ENCODE measurements at regions not wholly inside any gene's neighbourhood (a gene's known extent, or its start where the extent isn't known, plus 50 kb on each side); places are given as distances from the start of the nearest gene placed in this dataset.
A peak's percentile ranks its signal among the peaks of the same experiment; 100 is the strongest.

GRCh38 chr4:178198691-178199090 lies 756.5 kb upstream of the AGA start:
- Histone ChIP-seq H2AK5ac (ENCODE audit: low read depth, low read length) (no peak overlapping the region), H3K79me1 (ENCODE audit: low read depth in 1 of 2, low read length in 2 of 2) (no peaks in the 10 kb centered on the region), H4K20me1 (ENCODE audit: insufficient read depth, low read length) (no peaks in the 10 kb centered on the region), H3K27me3 (ENCODE audit: control insufficient read depth, insufficient read depth, low read length) (no peaks in the 10 kb centered on the region), H2AK9ac (replicated peaks; ENCODE audit: low read depth, low read length, poor library complexity) (no peak overlapping the region), H2BK5ac (ENCODE audit: low read depth, low read length, poor library complexity, severe bottlenecking) (no peak overlapping the region), H4K8ac (ENCODE audit: low read depth in 2 of 2, low read length in 2 of 2) (no peak overlapping the region), H4K91ac (ENCODE audit: insufficient read depth, low read depth, low read length) (no peak overlapping the region), H3K27ac (ENCODE audit: insufficient read depth, low read length) (no peak overlapping the region), H2BK15ac (ENCODE audit: low read depth, low read length) (no peak overlapping the region), H3K23ac (ENCODE audit: low read depth, low read length) (no peak overlapping the region), H3K4me2 (ENCODE audit: low read depth, low read length) (no peak overlapping the region), H3K4me3 (ENCODE audit: insufficient read depth, low read depth, low read length) (no peak overlapping the region), H3K14ac (replicated peaks; ENCODE audit: low read depth, low read length) (no peak overlapping the region), H3K36me3 (ENCODE audit: control insufficient read depth, insufficient read depth, low read length) (no peaks in the 10 kb centered on the region), H2BK120ac (ENCODE audit: low read depth, low read length) (no peak overlapping the region; the same call in 1 of the 2 replicates), H4K5ac (ENCODE audit: low read depth, low read length) (no peak overlapping the region), H2AFZ (replicated peaks; ENCODE audit: low read length, poor library complexity) (no peak overlapping the region), H3K9me1 (ENCODE audit: insufficient read depth, low read length) (no peaks in the 10 kb centered on the region), H3K4me1 (ENCODE audit: control insufficient read depth, insufficient read depth, low read length) (no peaks in the 10 kb centered on the region), H3K4ac (ENCODE audit: low read depth, low read length) (no peak overlapping the region), H3K9ac (ENCODE audit: low read depth, low read length) (no peak overlapping the region), H2BK20ac (ENCODE audit: low read depth, low read length) (no peak overlapping the region), H3K9me3 (ENCODE audit: control insufficient read depth, insufficient read depth, low read length) (peaks cover 6% of the 10 kb centered on the region; the same call in 1 of the 2 replicates), H3K18ac (ENCODE audit: low read depth, low read length) (no peak overlapping the region), H3K56ac (ENCODE audit: extremely low read depth, insufficient read depth, low read length) (no peak overlapping the region)
- ChIA-PET POLR2A (ENCODE audit: unreplicated experiment) (no interaction called here), CTCF (no interaction called here)
- ATAC-seq (ENCODE audit: low read depth) (no peak), DNase-seq (peak; percentile 60)
- no TSS peak for BruUV-seq (replicated peaks)
- TF ChIP-seq CTCF (conservative IDR thresholded peaks at IDR 0.05; ENCODE audit: low read depth, low read length): no peak
- no peak for TF ChIP-seq NFE2L2 (IDR thresholded peaks at IDR 0.05; ENCODE audit: low read depth, low read length)
- no peak for TF ChIP-seq ELK1 (IDR thresholded peaks at IDR 0.05; ENCODE audit: borderline replicate concordance, low read depth, low read length)
- no peak for TF ChIP-seq RAD21 (IDR thresholded peaks at IDR 0.05; ENCODE audit: low read length)
- no peak for TF ChIP-seq USF2 (IDR thresholded peaks at IDR 0.05; ENCODE audit: low read depth, low read length)
- no peak for TF ChIP-seq FOS (IDR thresholded peaks at IDR 0.05; ENCODE audit: low read depth, low read length)
- TF ChIP-seq MAZ (IDR thresholded peaks at IDR 0.05; ENCODE audit: borderline replicate concordance, low read depth, low read length): no peak
- TF ChIP-seq CHD1 (IDR thresholded peaks at IDR 0.05; ENCODE audit: low read depth, low read length): no peak
- TF ChIP-seq MAFK (IDR thresholded peaks at IDR 0.05; ENCODE audit: low read depth, low read length): no peak
- TF ChIP-seq RCOR1 (IDR thresholded peaks at IDR 0.05; ENCODE audit: insufficient replicate concordance, low read length): no peak
- no peak for TF ChIP-seq SMC3 (IDR thresholded peaks at IDR 0.05; ENCODE audit: low read depth, low read length)
- TF ChIP-seq MXI1 (IDR thresholded peaks at IDR 0.05; ENCODE audit: borderline replicate concordance, low read depth, low read length): no peak
- no peak for TF ChIP-seq RFX5 (IDR thresholded peaks at IDR 0.05; ENCODE audit: low read depth, low read length)
- TF ChIP-seq BHLHE40 (IDR thresholded peaks at IDR 0.05; ENCODE audit: low read depth, low read length): no peak
- TF ChIP-seq CEBPB (IDR thresholded peaks at IDR 0.05; ENCODE audit: low read depth, low read length): no peak
- no peak for TF ChIP-seq POLR2A (IDR thresholded peaks at IDR 0.05; ENCODE audit: low read depth, low read length)
- dilution Hi-C loops (cut with HindIII; ENCODE audit: low sequenced_read_pairs, unreplicated experiment): no loop called here
- in situ Hi-C loops (cut with MboI; ENCODE audit: low sequenced_read_pairs): no loop called here
- intact Hi-C loops (cut with micrococcal nuclease): no loop called here

Data from IMR-90 (cell line).